Left colon (tissue), 2 donors: ENCODE measurements at regions not wholly inside any gene's neighbourhood (a gene's known extent, or its start where the extent isn't known, plus 50 kb on each side); places are given as distances from the start of the nearest gene placed in this dataset.
"Not testable (repeated sequence)": the region's sequence is repeated elsewhere in the genome, so short reads cannot be mapped to it uniquely, and the experiment has no call there.

ENCODE experiments used
- ATAC-seq: fragments of 200-7000 bp; cut with Tn5 transposase; one replicate; pipeline ENCODE4 v1.9.1; 2020; ENCODE audit warnings: mild to moderate bottlenecking, moderate library complexity
- DNase-seq, 2 donors: peaks; one replicate each; pipeline ENCODE4 v3.0.0-alpha.2; 2020
- intact Hi-C, 2 donors: fragments of 100-400 bp; cut with DNase I in 1 of 2; cut with micrococcal nuclease in 1 of 2; formaldehyde crosslinking; loops; one replicate each; pipeline versions ENCODE4 v1.11.2 to v1.14.0; 2022; cut with DNase I, micrococcal nuclease
- donor health status: DM: no; HTN: no; CAD: no.
- donor health status: DM: yes; HTN: yes; CAD: no.

DNA sequence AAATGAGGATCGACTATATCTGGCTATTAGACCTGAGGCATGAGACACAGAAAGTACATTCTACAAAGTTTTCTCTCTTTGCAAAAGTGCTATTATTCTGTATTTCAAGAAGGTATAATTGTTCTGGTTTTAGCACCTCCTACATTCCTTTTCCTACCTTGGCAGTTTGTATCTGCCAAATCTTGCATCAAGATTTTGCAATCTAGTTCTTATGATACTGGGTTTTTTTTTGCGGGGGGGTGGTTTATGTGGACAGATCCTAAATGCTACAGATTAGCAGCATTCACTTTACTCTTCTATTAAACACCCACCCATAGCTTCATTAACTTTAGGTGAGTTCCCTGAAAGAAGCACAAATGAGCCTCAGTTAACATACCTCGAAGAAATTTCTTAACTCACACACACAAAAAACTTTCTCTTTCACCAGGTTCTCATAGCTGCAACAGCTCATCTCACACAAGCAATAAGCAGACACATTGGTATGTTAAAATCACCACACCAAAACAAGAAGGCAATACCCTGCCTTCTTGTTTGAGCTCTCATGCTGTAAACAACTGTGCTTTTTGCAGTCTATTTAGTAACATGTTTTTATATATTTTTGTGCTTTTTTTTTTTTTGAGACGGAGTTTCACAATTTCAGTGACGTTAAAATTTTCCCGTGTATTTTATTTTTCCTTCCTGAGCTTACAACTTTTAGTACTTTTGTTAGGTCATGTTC is 73.0 kb upstream of the VGLL4 start:
- DNase-seq (no peak), ATAC-seq (no peak)
- intact Hi-C loops: no loop called here

DNA sequence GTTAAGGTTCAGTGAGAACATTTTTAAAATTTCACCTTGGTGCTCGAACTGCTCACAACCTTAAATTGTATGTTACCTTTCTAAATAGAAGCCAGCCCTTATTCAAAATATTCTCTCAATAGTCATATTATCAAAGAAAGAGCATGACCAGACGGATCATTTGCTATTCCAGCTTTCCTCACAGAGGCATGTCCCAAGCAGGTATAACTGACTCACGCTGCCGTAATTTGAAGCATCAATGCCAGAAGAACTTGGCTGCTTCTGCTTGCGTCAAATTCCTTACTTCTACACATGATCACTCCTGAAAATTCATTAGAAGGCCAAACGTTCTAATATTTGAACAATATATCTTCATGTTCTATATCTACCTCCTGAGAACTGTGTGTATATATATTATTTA is 69.5 kb upstream of the VGLL4 start:
- intact Hi-C loops: no loop called here
- no peak for ATAC-seq
- DNase-seq: no peak

DNA sequence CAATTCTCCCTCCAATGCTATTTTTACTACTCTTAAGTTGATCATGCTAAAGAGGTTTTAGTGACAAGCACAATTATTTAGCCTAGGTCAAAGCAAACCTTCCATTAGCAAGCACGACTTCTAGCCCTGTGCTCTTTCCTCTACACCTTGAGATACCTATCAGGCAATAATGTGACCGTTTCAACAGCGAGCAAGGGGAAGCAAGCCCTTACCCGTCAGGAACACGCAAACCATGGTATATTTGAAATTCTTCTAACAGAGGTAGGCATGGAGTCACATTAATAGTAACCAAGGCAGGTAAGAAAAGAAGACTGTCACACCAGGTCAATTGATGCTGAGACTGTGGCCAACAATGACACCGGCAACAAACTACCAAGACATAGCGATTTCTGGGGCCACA is 68.9 kb upstream of the VGLL4 start:
- ATAC-seq: no peak
- intact Hi-C loops: no loop called here

DNA sequence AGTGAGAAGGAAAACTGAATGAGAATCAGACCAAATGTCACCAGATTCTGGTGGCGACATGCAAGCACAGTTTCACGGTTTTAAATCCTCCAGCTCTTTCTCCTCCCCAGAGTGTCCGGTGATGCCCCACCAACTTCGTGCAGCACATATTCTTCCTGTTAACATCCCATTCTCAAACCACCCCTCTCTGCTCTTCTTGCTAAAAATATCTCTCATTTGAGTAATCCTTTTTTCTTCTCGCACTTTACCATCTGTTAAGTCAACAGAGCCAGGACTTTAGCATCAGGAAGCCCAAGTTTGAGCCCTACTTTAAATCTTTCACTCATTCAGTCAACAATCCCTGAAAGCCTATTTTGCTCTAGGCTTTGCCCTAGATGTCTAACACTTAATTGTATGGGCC is 68.2 kb upstream of the VGLL4 start:
- intact Hi-C loops: no loop called here
- DNase-seq (no peak), ATAC-seq (no peak)

More for the DNA sequence above, 68.9 kb upstream of the VGLL4 start:
- DNase-seq: no peak

DNA sequence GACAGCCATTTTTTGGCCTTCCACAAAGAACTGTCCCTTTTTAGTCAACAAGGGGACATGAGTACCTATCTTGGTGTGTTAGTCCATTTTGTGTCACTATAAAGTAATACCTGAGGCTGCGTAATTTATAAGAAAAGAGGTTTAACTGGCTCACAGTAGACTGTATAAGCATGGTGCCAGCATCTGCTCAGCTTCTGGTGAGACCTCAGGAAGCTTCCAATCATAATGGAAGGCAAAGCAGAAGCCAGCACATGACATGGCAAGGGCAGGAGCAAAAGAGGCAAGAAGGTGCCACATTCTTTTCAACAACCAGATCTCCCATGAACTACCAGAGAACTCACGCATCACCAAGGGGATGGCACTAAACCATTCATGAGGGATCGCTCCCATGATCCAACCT is 66.1 kb upstream of the VGLL4 start:
- DNase-seq: no peak
- no peak for ATAC-seq
- intact Hi-C loops: no loop called here

DNA sequence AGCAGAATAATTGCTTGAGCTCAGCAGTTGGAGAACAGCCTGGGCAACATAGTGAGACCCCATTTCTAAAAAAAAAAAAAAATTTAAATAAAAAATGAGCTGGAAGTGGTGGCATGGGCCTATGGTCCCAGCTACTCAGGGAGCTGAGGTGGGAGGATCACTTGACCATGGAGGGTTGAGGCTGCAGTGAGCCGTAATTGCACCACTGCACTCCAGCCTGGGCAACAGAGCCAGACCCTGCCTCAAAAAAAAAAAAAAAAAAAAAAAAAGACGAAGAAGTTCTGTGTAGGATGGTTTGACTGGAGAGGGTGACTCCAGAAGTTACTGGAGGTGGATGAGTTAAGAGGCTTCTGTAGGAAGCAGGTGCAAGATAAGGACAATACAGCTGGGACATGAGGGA is 63.4 kb upstream of the VGLL4 start:
- ATAC-seq, intact Hi-C loops, DNase-seq: not testable (repeated sequence)

DNA sequence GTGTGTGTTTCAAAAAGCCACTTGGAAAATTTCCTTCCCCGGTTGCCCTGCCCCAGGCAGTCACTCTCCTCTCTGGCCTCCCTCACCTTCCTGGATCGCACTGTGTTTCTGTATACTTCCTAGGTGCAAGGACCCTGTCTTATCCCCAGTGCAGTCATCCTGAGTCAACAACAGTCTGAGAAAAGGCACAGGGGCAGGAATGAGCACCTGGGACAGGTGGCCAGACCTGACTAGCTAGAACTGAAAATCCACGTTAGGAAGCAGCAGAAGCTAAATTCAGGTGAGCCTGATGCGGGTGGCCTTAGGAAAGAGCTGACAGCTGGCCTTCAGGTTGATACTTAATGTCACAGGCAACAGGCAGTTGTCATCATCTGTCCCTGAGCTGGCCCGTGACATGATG is 62.9 kb upstream of the VGLL4 start:
- intact Hi-C loops: no loop called here
- DNase-seq (no peak), ATAC-seq (no peak)

DNA sequence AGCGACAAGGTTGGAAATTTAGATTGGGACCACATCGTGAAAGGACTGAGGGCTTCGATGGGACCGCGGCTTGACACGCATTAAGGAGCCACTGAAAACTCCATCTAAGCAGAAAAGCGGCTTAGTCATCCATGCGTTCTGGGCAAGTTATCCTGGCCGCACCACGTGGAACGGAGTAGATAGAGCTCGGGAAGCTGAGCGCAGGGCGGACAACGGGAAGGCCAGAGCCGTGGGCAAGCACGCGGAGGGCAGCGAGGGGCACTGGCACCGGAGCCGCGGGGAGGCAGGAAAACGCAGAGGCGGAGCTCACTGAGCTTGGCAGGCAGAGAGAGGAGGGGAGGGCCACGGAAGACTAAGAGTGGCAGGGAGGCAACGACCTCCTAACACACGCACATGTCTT is 61.3 kb upstream of the VGLL4 start:
- intact Hi-C loops: no loop called here
- DNase-seq (no peak), ATAC-seq (no peak)

DNA sequence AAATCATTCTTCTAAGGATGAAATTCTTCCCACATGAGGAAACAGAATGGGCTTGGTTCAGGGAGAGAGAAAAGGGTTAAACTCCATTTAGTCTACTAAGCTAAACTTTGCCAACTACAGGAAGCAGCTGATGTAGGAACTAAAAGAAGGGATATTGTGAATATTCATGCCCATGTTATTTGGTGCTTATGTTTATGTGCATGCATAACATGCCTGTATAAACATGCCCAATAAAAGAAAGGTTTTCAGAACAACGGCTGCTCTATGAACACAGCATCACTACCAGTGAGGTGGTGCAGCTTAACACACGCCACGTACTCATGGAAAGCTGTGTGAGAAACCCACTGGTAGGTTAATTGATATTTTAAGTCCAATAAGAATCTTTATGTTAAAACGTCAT is 59.4 kb upstream of the VGLL4 start:
- intact Hi-C loops: no loop called here
- no peak for ATAC-seq
- no peak for DNase-seq

DNA sequence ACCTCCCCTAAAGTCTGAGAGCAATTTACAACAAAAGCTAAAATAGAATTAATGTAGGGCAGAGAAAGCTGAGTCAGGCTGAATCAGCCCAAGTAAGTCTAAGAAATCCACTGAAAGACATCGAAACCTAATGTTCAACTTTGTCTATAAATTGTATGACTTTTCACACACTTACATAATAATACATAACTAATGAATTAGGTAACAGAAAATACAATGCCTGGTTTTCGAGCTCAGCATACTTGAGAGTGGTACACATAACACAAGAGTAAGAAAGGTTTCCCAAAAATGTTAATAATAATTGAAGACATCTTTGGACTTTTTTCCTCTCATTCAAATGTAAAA is 55.3 kb upstream of the VGLL4 start:
- intact Hi-C loops: no loop called here
- no peak for ATAC-seq
- DNase-seq: no peak

DNA sequence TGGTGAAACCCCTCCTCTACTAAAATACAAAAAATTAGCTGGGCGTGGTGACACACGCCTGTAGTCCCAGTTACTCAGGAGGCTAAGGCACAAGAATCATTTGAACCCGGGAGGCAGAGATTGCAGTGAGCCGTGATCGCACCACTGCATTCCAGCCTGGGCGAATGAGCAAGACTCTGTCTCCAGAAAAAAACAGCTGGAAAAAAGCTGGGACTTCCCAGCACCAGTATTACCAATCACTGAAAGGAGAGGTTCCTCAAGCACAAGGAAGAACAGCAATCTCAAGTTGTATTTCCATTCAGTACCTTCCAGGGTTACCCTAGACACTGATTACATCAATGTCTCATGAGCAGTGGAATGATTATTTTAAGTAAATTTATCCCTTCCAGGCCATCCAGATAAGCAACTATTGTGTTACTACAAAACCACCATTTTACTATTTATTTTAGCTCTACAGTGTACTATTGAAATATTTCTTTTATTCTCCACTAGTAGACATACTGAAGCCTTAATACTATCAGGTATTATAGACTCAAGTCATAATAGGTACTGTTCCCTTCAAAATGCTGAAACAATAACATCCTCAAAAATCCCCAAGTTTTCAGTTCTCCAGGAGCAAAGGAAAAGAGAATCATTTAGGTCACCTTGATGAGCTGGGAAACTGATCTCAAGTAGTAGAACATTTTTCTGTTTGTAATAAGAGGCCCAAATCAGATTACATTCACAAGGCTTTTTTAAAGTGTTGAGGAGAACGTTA is 54.8 kb upstream of the VGLL4 start:
- no peak for ATAC-seq
- no peak for DNase-seq

DNA sequence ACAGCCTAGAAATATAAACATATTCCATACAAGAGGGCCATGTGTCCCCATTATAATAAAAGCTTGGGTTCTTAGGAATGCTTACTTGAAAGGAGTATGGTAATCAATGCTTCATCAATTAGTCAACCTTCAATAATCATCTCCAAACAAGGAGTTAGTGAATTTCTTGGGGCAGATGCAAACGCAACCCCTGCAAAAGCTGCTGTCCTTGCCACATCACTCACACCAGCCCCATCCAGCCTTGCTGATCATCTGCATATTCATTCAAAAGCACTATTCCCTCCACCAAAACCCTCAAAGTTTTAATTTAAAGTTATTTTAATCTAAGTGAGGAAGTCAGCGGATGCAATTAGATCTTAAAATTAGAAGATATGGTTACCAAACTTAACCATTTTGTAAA is 54.0 kb upstream of the VGLL4 start:
- ATAC-seq: no peak
- no peak for DNase-seq
- intact Hi-C loops: no loop called here

More for the DNA sequence above, 54.8 kb upstream of the VGLL4 start:
- intact Hi-C loops: no loop called here

DNA sequence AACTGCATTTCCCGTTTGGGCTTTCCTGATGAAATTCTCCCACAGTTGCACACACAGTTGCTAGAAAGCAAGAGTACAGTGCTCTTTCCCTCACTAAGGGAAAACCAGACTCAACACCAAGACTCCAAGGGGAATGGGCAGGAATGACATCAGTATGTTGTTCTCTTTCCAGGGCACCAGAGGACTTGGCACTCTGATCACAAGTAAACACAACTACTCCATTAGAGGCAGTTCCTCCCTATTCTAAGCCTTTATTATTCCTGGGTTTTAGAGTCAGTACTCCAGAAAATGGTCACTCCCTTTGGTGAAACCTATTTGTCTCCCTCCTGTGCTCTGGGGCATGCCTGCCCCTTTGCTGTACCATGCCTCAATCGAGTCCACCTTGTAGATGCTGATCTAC is 52.3 kb upstream of the VGLL4 start:
- ATAC-seq (peak; percentile 11), DNase-seq (no peak)

More for the DNA sequence above, 52.3 kb upstream of the VGLL4 start:
- intact Hi-C loops: no loop called here
